Neural cell (in vitro differentiated cells): ENCODE measurements at regions not wholly inside any gene's neighbourhood (a gene's known extent, or its start where the extent isn't known, plus 50 kb on each side); places are given as distances from the start of the nearest gene placed in this dataset.

ENCODE experiments used
- H2AFZ ChIP-seq: fragments of 200-600, 300-800 bp; sonication (generic), shearing (Covaris generic); 2 replicates; pipeline ENCODE4 v1.6.0; 2014; ENCODE audit warnings: low read depth, mild to moderate bottlenecking, antibody characterized with exemption, low read length, moderate library complexity
- H3F3A ChIP-seq: fragments of 200-600 bp; shearing (Covaris generic); 2 replicates; pipeline ENCODE4 v1.6.1; 2016; ENCODE audit warnings: mild to moderate bottlenecking, moderate library complexity, mixed read lengths, antibody characterized with exemption, low read length; ENCODE audit not compliant: insufficient read depth, poor library complexity, severe bottlenecking
- H3K27ac ChIP-seq: fragments of 200-600, 300-800 bp; sonication (generic), shearing (Covaris generic); 2 replicates; pipeline ENCODE4 v1.5.1; 2014; ENCODE audit warnings: mild to moderate bottlenecking, low read length, moderate library complexity
- H3K27me3 ChIP-seq: fragments of 300-800, 200-600 bp; sonication (generic), shearing (Covaris generic); 2 replicates; pipeline ENCODE4 v1.6.0; 2014; ENCODE audit warnings: mild to moderate bottlenecking, low read depth, low read length, moderate library complexity; ENCODE audit not compliant: insufficient read depth
- H3K36me3 ChIP-seq: fragments of 300-800, 200-600 bp; sonication (generic), shearing (Covaris generic); 2 replicates; pipeline ENCODE4 v1.5.1; 2014; ENCODE audit warnings: mild to moderate bottlenecking, antibody characterized with exemption, low read length, moderate library complexity; ENCODE audit not compliant: insufficient read depth
- H3K4me2 ChIP-seq: fragments of 300-800, 200-600 bp; sonication (generic), shearing (Covaris generic); 2 replicates; pipeline ENCODE4 v1.6.0; 2014; ENCODE audit warnings: mild to moderate bottlenecking, low read length
- H3K4me3 ChIP-seq: fragments of 300-800, 200-600 bp; sonication (generic), shearing (Covaris generic); 2 replicates; pipeline ENCODE4 v1.5.1; 2014; ENCODE audit warnings: mild to moderate bottlenecking, low read length, moderate library complexity
- H3K79me2 ChIP-seq: fragments of 200-600 bp; shearing (Covaris generic); replicated peaks from 2 replicates; pipeline ENCODE4 v1.6.0; 2014; ENCODE audit warnings: mild to moderate bottlenecking, low read length, moderate library complexity; ENCODE audit not compliant: insufficient read depth
- H3K9ac ChIP-seq: fragments of 300-800, 200-600 bp; sonication (generic), shearing (Covaris generic); 2 replicates; pipeline ENCODE4 v1.6.1; 2016; ENCODE audit warnings: mild to moderate bottlenecking, low read length, mixed read lengths
- H3K9me2 ChIP-seq: fragments of 200-600 bp; shearing (Covaris generic); 2 replicates; pipeline ENCODE4 v1.6.1; 2016; ENCODE audit warnings: mild to moderate bottlenecking, low read length, mixed read lengths; ENCODE audit not compliant: insufficient read depth
- H3K9me3 ChIP-seq: fragments of 200-600, 300-800 bp; sonication (generic), shearing (Covaris generic); 2 replicates; pipeline ENCODE4 v1.6.1; 2016; ENCODE audit warnings: mild to moderate bottlenecking, mixed run types, low read length, moderate library complexity, mixed read lengths
- H4K20me1 ChIP-seq: fragments of 200-600 bp; shearing (Covaris generic); 2 replicates; pipeline ENCODE4 v1.6.1; 2016; ENCODE audit warnings: mild to moderate bottlenecking, mixed run types; ENCODE audit not compliant: insufficient read depth
- CTCF ChIP-seq: fragments of 450-650 bp; IDR thresholded peaks from 2 replicates; pipeline ENCODE4 v1.5.1; 2014; ENCODE audit warnings: antibody characterized with exemption, mild to moderate bottlenecking, moderate library complexity; ENCODE audit not compliant: poor library complexity, severe bottlenecking
- EP300 ChIP-seq: fragments of 450-650 bp; conservative IDR thresholded peaks from 2 replicates; pipeline ENCODE4 v1.6.1; 2014; ENCODE audit warnings: antibody characterized with exemption, mild to moderate bottlenecking, moderate library complexity; ENCODE audit not compliant: poor library complexity, severe bottlenecking
- EZH2 ChIP-seq: fragments of 200-600, 300-800 bp; shearing (Covaris generic), sonication (generic); IDR thresholded peaks from 2 replicates; pipeline ENCODE4 v1.6.1; 2014; ENCODE audit warnings: antibody characterized with exemption, low read length, borderline replicate concordance, mild to moderate bottlenecking; ENCODE audit not compliant: insufficient read depth, poor library complexity, severe bottlenecking
- MXI1 ChIP-seq: fragments of 450-650 bp; conservative IDR thresholded peaks from 2 replicates; pipeline ENCODE4 v1.6.1; 2014; ENCODE audit warnings: antibody characterized with exemption, mild to moderate bottlenecking; ENCODE audit not compliant: poor library complexity, severe bottlenecking
- POLR2AphosphoS5 ChIP-seq: IDR thresholded peaks from 2 replicates; pipeline ENCODE4 v1.6.1; 2012
- RAD21 ChIP-seq: fragments of 450-650 bp; conservative IDR thresholded peaks from 2 replicates; pipeline ENCODE4 v1.6.1; 2014; ENCODE audit warnings: antibody characterized with exemption, mild to moderate bottlenecking, moderate library complexity
- REST ChIP-seq: IDR thresholded peaks from 2 replicates; pipeline ENCODE4 v1.6.1; 2012; ENCODE audit warnings: borderline replicate concordance
- SMC3 ChIP-seq: fragments of 450-650 bp; conservative IDR thresholded peaks from 2 replicates; pipeline ENCODE4 v1.6.1; 2014; ENCODE audit warnings: antibody characterized with exemption, mild to moderate bottlenecking, moderate library complexity; ENCODE audit not compliant: poor library complexity
- TAF1 ChIP-seq: IDR thresholded peaks from 2 replicates; pipeline ENCODE4 v1.6.1; 2012; ENCODE audit warnings: low read depth

GRCh38 chr18:2168022-2168421 lies 403.3 kb downstream of the METTL4 start:
- TF ChIP-seq EZH2 (no peak), CTCF (no peak), MXI1 (no peak), REST (no peak), SMC3 (no peak), EP300 (no peak), RAD21 (no peak), POLR2AphosphoS5 (no peak), TAF1 (no peak)
- H3K27me3 ChIP-seq: no peaks in the 10 kb centered on the region
- H3K4me3 ChIP-seq: no peak overlapping the region
- no peaks in the 10 kb centered on the region for H3K36me3 ChIP-seq
- H3K9me3 ChIP-seq: no peaks in the 10 kb centered on the region
- no peaks in the 10 kb centered on the region for H4K20me1 ChIP-seq
- H3F3A ChIP-seq: no peaks in the 10 kb centered on the region
- no peaks in the 10 kb centered on the region for H3K79me2 ChIP-seq
- H3K9me2 ChIP-seq: no peaks in the 10 kb centered on the region
- no peak overlapping the region for H3K27ac ChIP-seq
- no peak overlapping the region for H2AFZ ChIP-seq
- H3K9ac ChIP-seq: no peak overlapping the region
- no peak overlapping the region for H3K4me2 ChIP-seq

- no peak overlapping the region for H3K9ac ChIP-seq
- no peak overlapping the region for H3K27ac ChIP-seq
- H3F3A ChIP-seq: no peaks in the 10 kb centered on the region
- no peaks in the 10 kb centered on the region for H3K36me3 ChIP-seq
- H3K4me3 ChIP-seq: no peak overlapping the region
- no peak overlapping the region for H2AFZ ChIP-seq
- TF ChIP-seq POLR2AphosphoS5: no peak
- TF ChIP-seq TAF1: no peak
- TF ChIP-seq SMC3: no peak
- TF ChIP-seq MXI1: no peak
- no peak for TF ChIP-seq REST
- TF ChIP-seq EP300: no peak
- no peak for TF ChIP-seq EZH2
- no peak for TF ChIP-seq CTCF
- TF ChIP-seq RAD21: no peak
- no peaks in the 10 kb centered on the region for H4K20me1 ChIP-seq
- no peaks in the 10 kb centered on the region for H3K27me3 ChIP-seq
- no peaks in the 10 kb centered on the region for H3K9me3 ChIP-seq
- no peaks in the 10 kb centered on the region for H3K79me2 ChIP-seq
- H3K4me2 ChIP-seq: no peak overlapping the region
- H3K9me2 ChIP-seq: no peaks in the 10 kb centered on the region
Measured at GRCh38 chr18:2169656-2170055, 401.6 kb downstream of the METTL4 start.
